Fibroblast of villous mesenchyme (primary cell): ENCODE measurements at regions not wholly inside any gene's neighbourhood (a gene's known extent, or its start where the extent isn't known, plus 50 kb on each side); places are given as distances from the start of the nearest gene placed in this dataset.

Experiments used
- DNase-seq: peaks from one replicate; pipeline ENCODE4 v3.0.0-alpha.2; 2010; ENCODE audit warnings: low read depth
- H3K4me3 ChIP-seq: 2 replicates; pipeline ENCODE4 v1.5.1; 2011; ENCODE audit warnings: low read depth, mild to moderate bottlenecking, low read length
- TF ChIP-seq, protein P1 (sequence below): IDR thresholded peaks from 2 replicates; pipeline ENCODE4 v1.5.1; 2012; ENCODE audit warnings: low read depth, mild to moderate bottlenecking, low read length; ENCODE audit not compliant: insufficient read depth

- TF ChIP-seq, protein P1, sequence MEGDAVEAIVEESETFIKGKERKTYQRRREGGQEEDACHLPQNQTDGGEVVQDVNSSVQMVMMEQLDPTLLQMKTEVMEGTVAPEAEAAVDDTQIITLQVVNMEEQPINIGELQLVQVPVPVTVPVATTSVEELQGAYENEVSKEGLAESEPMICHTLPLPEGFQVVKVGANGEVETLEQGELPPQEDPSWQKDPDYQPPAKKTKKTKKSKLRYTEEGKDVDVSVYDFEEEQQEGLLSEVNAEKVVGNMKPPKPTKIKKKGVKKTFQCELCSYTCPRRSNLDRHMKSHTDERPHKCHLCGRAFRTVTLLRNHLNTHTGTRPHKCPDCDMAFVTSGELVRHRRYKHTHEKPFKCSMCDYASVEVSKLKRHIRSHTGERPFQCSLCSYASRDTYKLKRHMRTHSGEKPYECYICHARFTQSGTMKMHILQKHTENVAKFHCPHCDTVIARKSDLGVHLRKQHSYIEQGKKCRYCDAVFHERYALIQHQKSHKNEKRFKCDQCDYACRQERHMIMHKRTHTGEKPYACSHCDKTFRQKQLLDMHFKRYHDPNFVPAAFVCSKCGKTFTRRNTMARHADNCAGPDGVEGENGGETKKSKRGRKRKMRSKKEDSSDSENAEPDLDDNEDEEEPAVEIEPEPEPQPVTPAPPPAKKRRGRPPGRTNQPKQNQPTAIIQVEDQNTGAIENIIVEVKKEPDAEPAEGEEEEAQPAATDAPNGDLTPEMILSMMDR: no peak
- no peak for DNase-seq
These were observed 127.7 kb upstream of the ZNF267 start for GRCh38 chr16:31745900-31746299.

DNA sequence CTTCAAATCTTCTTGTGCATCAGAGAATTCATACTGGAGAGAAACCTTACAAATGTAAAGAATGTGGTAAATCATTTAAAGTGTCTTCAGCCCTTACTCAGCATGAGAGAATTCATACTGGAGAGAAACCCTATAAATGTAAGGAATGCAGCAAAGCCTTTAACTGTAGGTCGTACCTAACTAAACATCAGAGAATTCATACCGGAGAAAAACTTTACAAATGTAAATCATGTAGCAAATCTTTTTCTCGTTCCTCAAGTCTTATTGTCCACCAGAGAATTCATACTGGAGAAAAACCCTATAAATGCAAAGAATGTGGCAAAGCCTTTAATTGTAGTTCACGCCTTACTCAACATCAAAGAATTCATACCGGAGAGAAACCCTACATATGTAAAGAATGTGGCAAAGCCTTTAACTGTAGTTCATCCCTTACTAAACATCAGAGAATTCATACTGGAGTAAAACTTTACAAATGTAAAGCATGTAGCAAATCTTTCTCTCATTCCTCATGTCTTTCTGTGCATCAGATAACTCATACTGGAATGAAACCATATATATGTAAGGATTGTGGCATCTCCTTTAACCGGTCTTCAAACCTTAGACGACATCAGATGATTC, 118.5 kb upstream of the ZNF267 start:
- TF ChIP-seq, protein P1: no peak
- DNase-seq: no peak
- no peak overlapping the region for H3K4me3 ChIP-seq

More at GRCh38 chr16:31745900-31746299, 127.7 kb upstream of the ZNF267 start:
- no peak overlapping the region for H3K4me3 ChIP-seq

- TF ChIP-seq, protein P1: no peak
- no peak overlapping the region for H3K4me3 ChIP-seq
These were observed 109.5 kb upstream of the ZNF267 start for GRCh38 chr16:31764103-31764502.

DNA sequence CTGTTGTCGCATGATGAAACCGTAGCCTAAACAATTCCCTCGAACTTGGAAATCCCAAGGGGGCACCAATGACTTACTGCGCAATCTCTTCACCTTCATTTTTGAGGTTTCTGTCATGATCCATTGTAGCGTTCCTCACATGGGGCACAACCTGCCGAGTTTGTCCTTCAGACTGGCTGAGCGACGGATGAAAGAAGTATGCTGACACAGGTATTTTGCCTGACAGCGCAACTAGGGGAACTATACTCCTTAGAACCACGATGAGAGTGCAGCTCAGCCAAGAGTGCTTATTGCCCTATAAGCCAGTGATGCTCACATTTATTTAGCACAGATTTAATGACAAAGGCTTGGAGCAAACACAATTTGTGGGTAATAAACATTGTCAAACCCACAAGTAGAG, 106.3 kb upstream of the ZNF267 start:
- DNase-seq: no peak
- TF ChIP-seq, protein P1: no peak
- no peak overlapping the region for H3K4me3 ChIP-seq

More at GRCh38 chr16:31764103-31764502, 109.5 kb upstream of the ZNF267 start:
- no peak for DNase-seq

- no peak overlapping the region for H3K4me3 ChIP-seq
- no peak for DNase-seq
- TF ChIP-seq, protein P1: no peak
These were observed 93.3 kb upstream of the ZNF267 start for GRCh38 chr16:31780342-31780741.

GRCh38 chr16:31785126-31785525, 88.5 kb upstream of the ZNF267 start:
- H3K4me3 ChIP-seq: no peak overlapping the region
- peak; percentile 7 for DNase-seq
- TF ChIP-seq, protein P1: no peak

DNA sequence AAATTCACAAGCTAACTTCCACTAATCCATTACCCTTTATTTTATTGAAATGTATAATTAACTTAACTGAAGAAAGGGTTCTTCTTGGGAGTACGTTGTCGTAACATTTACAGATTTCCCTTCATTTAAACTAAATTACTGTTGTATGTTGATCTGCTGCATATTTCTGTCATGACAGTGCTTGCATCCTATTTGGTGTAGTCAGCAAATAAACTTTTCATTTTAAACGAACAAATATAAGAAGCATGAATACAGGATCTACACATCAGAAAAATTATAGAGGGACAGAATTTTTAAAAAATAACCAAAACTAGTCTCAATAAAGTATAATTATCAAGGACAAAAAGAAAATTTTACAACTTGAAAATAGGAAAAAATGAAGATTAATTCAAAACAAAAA, 66.5 kb upstream of the ZNF267 start:
- TF ChIP-seq, protein P1: no peak
- H3K4me3 ChIP-seq: no peak overlapping the region
- no peak for DNase-seq
